ENCODE measurements at regions not wholly inside any gene's neighbourhood (a gene's known extent, or its start where the extent isn't known, plus 50 kb on each side); places are given as distances from the start of the nearest gene placed in this dataset.

- Histone ChIP-seq H3K14ac (ENCODE audit: insufficient read length) (no peak overlapping the region), H2BK120ac (replicated peaks; ENCODE audit: low read depth, low read length) (no peak overlapping the region), H3K9ac (replicated peaks in 1 of 4; ENCODE audit: extremely low read depth in 1 of 4, low read depth in 3 of 4, low read length in 3 of 4) (no peak overlapping the region), H3K18ac (ENCODE audit: extremely low read depth, low read length) (no peak overlapping the region), H3K79me1 (ENCODE audit: low read depth, low read length) (no peaks in the 10 kb centered on the region), H2BK5ac (ENCODE audit: low read depth, low read length) (no peak overlapping the region), H3K27me3 (replicated peaks in 1 of 4; ENCODE audit: control insufficient read depth in 3 of 4, extremely low read depth in 1 of 4, insufficient read depth in 3 of 4, low read length in 3 of 4) (no peaks in the 10 kb centered on the region), H2AFZ (ENCODE audit: low read length) (no peak overlapping the region), H4K20me1 (replicated peaks in 1 of 2; ENCODE audit: control insufficient read depth in 1 of 2, insufficient read depth in 2 of 2, low read length in 2 of 2) (no peaks in the 10 kb centered on the region), H3K23ac (ENCODE audit: insufficient read length) (no peak overlapping the region), H3K4me1 (replicated peaks in 1 of 4; ENCODE audit: control insufficient read depth in 3 of 4, insufficient read depth in 4 of 4, low read length in 3 of 4) (peaks cover 0 to 3% (median 0%) of the 10 kb centered on the region in 4 experiments; a peak in 1 of 7 replicates), H3K23me2 (ENCODE audit: low read depth, low read length) (no peaks in the 10 kb centered on the region), H2BK15ac (ENCODE audit: low read length) (no peak overlapping the region), H3K4me3 (ENCODE audit: extremely low read depth in 1 of 4, insufficient read depth in 2 of 4, low read depth in 3 of 4, low read length in 4 of 4) (no peak overlapping the region), H3K79me2 (ENCODE audit: control insufficient read depth in 1 of 2, insufficient read depth in 2 of 2, low read length in 2 of 2) (no peaks in the 10 kb centered on the region), H4K5ac (ENCODE audit: insufficient read length, low read depth, low read length) (no peak overlapping the region), H2BK12ac (ENCODE audit: low read depth, low read length) (no peak overlapping the region), H4K91ac (replicated peaks; ENCODE audit: insufficient read length, low read length) (no peak overlapping the region), H3K4ac (replicated peaks; ENCODE audit: insufficient read length, low read depth, low read length) (no peak overlapping the region), H3K56ac (replicated peaks; ENCODE audit: insufficient read length, low read depth, low read length) (no peak overlapping the region), H3K27ac (ENCODE audit: low read depth, low read length) (no peak overlapping the region), H3K9me3 (ENCODE audit: insufficient read depth in 2 of 2, low read depth in 1 of 2, low read length in 1 of 2) (no peaks in the 10 kb centered on the region), H2AK5ac (ENCODE audit: low read depth, low read length) (no peak overlapping the region), H4K8ac (ENCODE audit: extremely low read depth, insufficient read depth, low read length) (no peak overlapping the region), H3K36me3 (ENCODE audit: control insufficient read depth in 2 of 4, insufficient read depth in 4 of 4, low read length in 3 of 4) (no peaks in the 10 kb centered on the region), H3K4me2 (ENCODE audit: insufficient read depth in 1 of 2, low read depth in 2 of 2, low read length in 2 of 2) (no peak overlapping the region), H2BK20ac (ENCODE audit: low read length) (no peak overlapping the region)
- DNase-seq (ENCODE audit: low read depth in 1 of 2, low spot score in 2 of 2) (no peak), FAIRE-seq (no peak)
- CTCF ChIA-PET (ENCODE audit: partially characterized antibody): no interaction called here
- TF ChIP-seq NRF1 (IDR thresholded peaks at IDR 0.05; ENCODE audit: low read depth, low read length): no peak
- TF ChIP-seq SAP30 (IDR thresholded peaks at IDR 0.05; ENCODE audit: insufficient read depth, insufficient replicate concordance, low read length): no peak
- TF ChIP-seq TAF1 (IDR thresholded peaks at IDR 0.05; ENCODE audit: low read depth, low read length): no peak
- no peak for TF ChIP-seq EP300 (IDR thresholded peaks at IDR 0.05; ENCODE audit: borderline replicate concordance in 1 of 2, low read depth in 2 of 2, low read length in 2 of 2)
- TF ChIP-seq SP4 (IDR thresholded peaks at IDR 0.05; ENCODE audit: low read length): no peak
- TF ChIP-seq E2F6 (IDR thresholded peaks at IDR 0.05): no peak
- POLR2A ChIA-PET (ENCODE audit: partially characterized antibody): no interaction called here
- 94% methylated on average over 2 of the region's 3 CpGs; no CpG with 5 or more reads in 1 of the 2 experiments for WGBS, 2 experiments (ENCODE audit: extremely low coverage in 1 of 2, insufficient coverage in 1 of 2, insufficient read length in 1 of 2, insufficient replicate concordance in 2 of 2, low coverage in 1 of 2, low lambda C conversion rate in 2 of 2, missing lambda C conversion rate in 1 of 2)
Observed at GRCh38 chr10:36375107-36375506, 733.0 kb upstream of the FZD8 start.
